Activated CD8-positive, alpha-beta T cell treated with anti-CD3 and anti-CD28 coated beads for 36 hours (primary cell): ENCODE measurements at regions not wholly inside any gene's neighbourhood (a gene's known extent, or its start where the extent isn't known, plus 50 kb on each side); places are given as distances from the start of the nearest gene placed in this dataset.
A peak's percentile ranks its signal among the peaks of the same experiment; 100 is the strongest.

ENCODE experiments used
- ATAC-seq: fragments of 200-7000 bp; cut with Tn5 transposase; one replicate; pipeline ENCODE4 v1.10.0; 2021; ENCODE audit warnings: mild to moderate bottlenecking, moderate library complexity
- CTCF ChIA-PET: fragments of 350-600 bp; sonication (Branson Sonifier 250); formaldehyde crosslinking; loops from one replicate; lab custom pipeline; 2021; ENCODE audit warnings: antibody characterized with exemption; lab: Charles Lee
- POLR2A ChIA-PET: fragments of 350-600 bp; sonication (Branson Sonifier 250); formaldehyde crosslinking; loops from one replicate; lab custom pipeline; 2021; ENCODE audit warnings: antibody characterized with exemption; lab: Charles Lee
- DNase-seq: peaks from one replicate; pipeline ENCODE4 v3.0.0-alpha.2; 2020
- H3K27ac Mint-ChIP-seq: one replicate; pipeline ENCODE4 v1.8.0; 2021; ENCODE audit warnings: mild to moderate bottlenecking, mixed read lengths
- H3K27me3 Mint-ChIP-seq: one replicate; pipeline ENCODE4 v1.8.0; 2021; ENCODE audit warnings: mixed read lengths
- H3K36me3 Mint-ChIP-seq: one replicate; pipeline ENCODE4 v1.8.0; 2021; ENCODE audit warnings: low read depth, mixed read lengths
- H3K4me1 Mint-ChIP-seq: one replicate; pipeline ENCODE4 v1.8.0; 2021; ENCODE audit warnings: low read depth, mixed read lengths
- H3K4me3 Mint-ChIP-seq: one replicate; pipeline ENCODE4 v1.8.0; 2021; ENCODE audit warnings: mild to moderate bottlenecking, moderate library complexity, mixed read lengths
- H3K9me3 Mint-ChIP-seq: one replicate; pipeline ENCODE4 v1.8.0; 2021; ENCODE audit warnings: mixed read lengths
- CTCF ChIP-seq: fragments of 200-600 bp; IDR thresholded peaks from one replicate; pipeline ENCODE4 v1.8.0; 2022; ENCODE audit warnings: antibody characterized with exemption, mild to moderate bottlenecking
- intact Hi-C: fragments of 100-400 bp; cut with micrococcal nuclease; formaldehyde crosslinking; loops from one replicate; pipeline ENCODE4 v1.10.0; 2022

- POLR2A ChIA-PET = interaction anchor here (0.7 kb wide), 1 partner anchor 149 kb away, joined by 3 read pairs; no protein-coding TSS in a partner anchor
- H3K36me3 Mint-ChIP-seq = no peaks in the 10 kb centered on the region
Measured at GRCh38 chr2:185188656-185189055, 549.9 kb upstream of the FSIP2 start.

GRCh38 chr2:185201063-185201462, 537.5 kb upstream of the FSIP2 start:
- ATAC-seq (no peak), DNase-seq (no peak)
- TF ChIP-seq CTCF = no peak
- ChIA-PET CTCF (no interaction called here), POLR2A (no interaction called here)
- intact Hi-C loops = no loop called here
- Mint-ChIP-seq H3K4me3 (no peak overlapping the region), H3K4me1 (no peaks in the 10 kb centered on the region), H3K36me3 (no peaks in the 10 kb centered on the region), H3K27me3 (no peaks in the 10 kb centered on the region), H3K9me3 (peaks cover 2% of the 10 kb centered on the region), H3K27ac (no peak overlapping the region)

More at GRCh38 chr2:185188656-185189055, 549.9 kb upstream of the FSIP2 start:
- Mint-ChIP-seq H3K27me3 (no peaks in the 10 kb centered on the region), H3K4me1 (no peaks in the 10 kb centered on the region), H3K9me3 (peaks cover 4% of the 10 kb centered on the region), H3K27ac (no peak overlapping the region), H3K4me3 (no peak overlapping the region)
- ATAC-seq (no peak), DNase-seq (no peak)
- CTCF ChIA-PET = no interaction called here
- no peak for TF ChIP-seq CTCF
- intact Hi-C loops = no loop called here

- POLR2A ChIA-PET = no interaction called here
Measured at GRCh38 chr2:185202381-185202780, 536.2 kb upstream of the FSIP2 start.

GRCh38 chr2:185202945-185203528, 535.6 kb upstream of the FSIP2 start:
- intact Hi-C loops = no loop called here
- Mint-ChIP-seq H3K27ac (no peak overlapping the region), H3K36me3 (no peaks in the 10 kb centered on the region), H3K27me3 (no peaks in the 10 kb centered on the region), H3K9me3 (peaks cover 2% of the 10 kb centered on the region), H3K4me1 (no peaks in the 10 kb centered on the region), H3K4me3 (no peak overlapping the region)
- DNase-seq = no peak
- TF ChIP-seq CTCF = no peak
- ChIA-PET CTCF (no interaction called here), POLR2A (no interaction called here)
- ATAC-seq = no peak

More at GRCh38 chr2:185202381-185202780, 536.2 kb upstream of the FSIP2 start:
- peaks cover 2% of the 10 kb centered on the region for H3K9me3 Mint-ChIP-seq
- no peak overlapping the region for H3K4me3 Mint-ChIP-seq
- H3K36me3 Mint-ChIP-seq = no peaks in the 10 kb centered on the region
- H3K27ac Mint-ChIP-seq = no peak overlapping the region
- DNase-seq = no peak
- no peak for ATAC-seq
- no peaks in the 10 kb centered on the region for H3K4me1 Mint-ChIP-seq
- H3K27me3 Mint-ChIP-seq = no peaks in the 10 kb centered on the region
- CTCF ChIA-PET = no interaction called here
- no peak for TF ChIP-seq CTCF
- intact Hi-C loops = no loop called here

- no peak for TF ChIP-seq CTCF
- no peak for ATAC-seq
- intact Hi-C loops = no loop called here
- Mint-ChIP-seq H3K4me3 (no peak overlapping the region), H3K4me1 (no peaks in the 10 kb centered on the region), H3K27ac (no peak overlapping the region), H3K36me3 (no peaks in the 10 kb centered on the region), H3K9me3 (peaks cover 2% of the 10 kb centered on the region), H3K27me3 (no peaks in the 10 kb centered on the region)
- ChIA-PET POLR2A (no interaction called here), CTCF (no interaction called here)
- peak; percentile 10 for DNase-seq
Measured at GRCh38 chr2:185208261-185208660, 530.3 kb upstream of the FSIP2 start.
